GM13976 (cell line): ENCODE measurements at regions not wholly inside any gene's neighbourhood (a gene's known extent, or its start where the extent isn't known, plus 50 kb on each side); places are given as distances from the start of the nearest gene placed in this dataset.

Experiments used
- DNase-seq: peaks from one replicate; pipeline ENCODE4 v3.0.0; 2012; ENCODE audit warnings: low spot score
- CTCF ChIP-seq: IDR thresholded peaks from 2 replicates; pipeline ENCODE4 v1.5.1; 2012; ENCODE audit warnings: borderline replicate concordance, mild to moderate bottlenecking; ENCODE audit not compliant: insufficient read depth; ENCODE audit errors: extremely low read depth, missing control alignments, control extremely low read depth
- in situ Hi-C: fragments of 300-500 bp; cut with MboI; formaldehyde crosslinking; loops from one replicate; pipeline ENCODE4 v1.12.0; 2022; ENCODE audit warnings: low sequenced_read_pairs, mixed read lengths, inconsistent platforms; ENCODE audit not compliant: unreplicated experiment

DNA sequence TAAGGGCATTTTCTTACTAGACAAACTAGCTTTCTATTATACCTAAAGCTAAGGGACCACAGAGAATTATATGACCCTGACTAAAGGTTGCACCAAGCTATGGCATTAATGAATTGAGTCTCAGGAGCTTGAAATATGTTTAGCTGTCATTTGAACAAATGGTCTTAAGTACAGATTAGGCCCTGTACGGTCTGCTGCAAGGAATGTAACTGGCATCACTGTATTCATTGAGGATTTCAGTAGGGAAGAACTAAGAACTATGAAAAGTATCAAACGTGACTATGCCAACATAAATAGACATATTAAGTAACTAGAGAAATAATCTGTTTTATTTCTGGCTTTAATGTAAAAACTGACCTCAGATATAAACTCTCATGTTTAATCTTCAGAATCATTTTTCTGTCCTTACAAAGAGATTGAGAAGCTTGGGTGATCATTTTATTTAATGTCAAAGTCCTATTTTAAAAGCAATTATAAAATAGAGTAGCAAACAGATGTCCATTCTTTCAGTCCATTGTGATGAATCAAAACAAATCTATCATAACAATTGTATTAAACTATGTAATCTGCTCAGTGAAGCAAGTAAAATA, 845.9 kb downstream of the MAT2B start:
- no peak for TF ChIP-seq CTCF
- no peak for DNase-seq

GRCh38 chr5:164352695-164353094, 847.3 kb downstream of the MAT2B start:
- no peak for DNase-seq
- TF ChIP-seq CTCF, result no peak
- in situ Hi-C loops, result no loop called here

More for the DNA sequence above, 845.9 kb downstream of the MAT2B start:
- in situ Hi-C loops, result no loop called here

- in situ Hi-C loops, result no loop called here
- DNase-seq, result no peak
- no peak for TF ChIP-seq CTCF
Measured at GRCh38 chr5:164353155-164353554, 847.7 kb downstream of the MAT2B start.

DNA sequence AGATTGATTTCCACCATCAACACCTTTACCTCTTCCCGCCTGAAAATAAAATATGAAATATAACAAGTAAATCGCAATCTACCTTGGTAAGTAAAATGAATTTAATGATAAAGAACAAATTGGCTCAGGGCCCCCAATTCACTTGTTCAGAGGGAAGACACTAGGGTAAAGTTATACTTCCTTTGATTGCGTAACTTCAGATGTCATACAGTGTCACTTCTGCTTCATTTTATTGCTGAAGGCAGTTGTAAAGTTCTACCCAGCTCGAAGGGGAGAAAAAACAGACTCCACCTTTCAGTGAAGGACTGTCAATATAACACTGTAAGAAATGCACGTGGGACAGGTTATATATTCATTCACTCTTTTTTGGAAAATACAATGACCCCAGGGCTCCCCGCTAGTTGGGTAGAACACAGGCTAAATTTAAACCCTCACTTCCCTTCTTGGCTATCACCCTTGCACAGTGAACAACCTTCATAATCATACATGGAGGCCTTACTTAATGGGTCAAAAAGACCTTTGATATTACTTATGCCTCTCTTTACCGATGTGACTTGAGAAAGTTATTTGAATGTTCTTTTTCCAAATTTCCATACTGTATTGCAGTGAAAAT, 848.8 kb downstream of the MAT2B start:
- in situ Hi-C loops, result no loop called here
- no peak for DNase-seq
- TF ChIP-seq CTCF, result no peak

DNA sequence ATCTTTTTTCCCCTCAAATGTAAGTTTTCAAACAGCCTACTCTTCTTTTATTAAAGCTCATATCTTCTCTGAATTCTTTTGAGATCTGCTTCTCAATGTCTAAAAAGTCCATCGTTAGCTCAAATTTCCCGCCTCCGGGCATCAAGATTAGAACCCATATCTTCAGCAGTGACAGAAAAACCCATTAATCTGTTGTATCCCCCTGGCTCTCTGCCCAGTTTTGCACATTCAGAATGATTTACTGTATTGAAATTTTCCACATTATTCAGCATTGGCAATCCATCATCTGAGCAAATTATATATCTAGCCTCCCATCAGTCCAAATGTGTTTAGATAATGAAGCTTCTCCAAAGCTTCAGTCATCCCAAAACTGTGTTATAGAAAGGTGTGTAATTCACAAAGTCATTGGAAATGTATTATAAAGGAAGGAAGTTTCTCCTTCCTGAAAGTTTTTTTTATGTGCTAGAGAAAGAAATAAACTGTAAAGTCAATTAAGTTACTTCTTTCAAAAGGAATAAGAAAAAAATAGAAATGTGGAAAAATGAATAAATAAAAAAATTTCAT, 849.9 kb downstream of the MAT2B start:
- no peak for TF ChIP-seq CTCF
- no peak for DNase-seq
- in situ Hi-C loops, result no loop called here

- no peak for TF ChIP-seq CTCF
- in situ Hi-C loops, result no loop called here
- DNase-seq, result no peak
Measured at GRCh38 chr5:164356790-164357189, 851.4 kb downstream of the MAT2B start.
